A673 (cell line): ENCODE measurements at regions not wholly inside any gene's neighbourhood (a gene's known extent, or its start where the extent isn't known, plus 50 kb on each side); places are given as distances from the start of the nearest gene placed in this dataset.

Source experiments
- CTCF ChIP-seq: fragments of 300-800, 200-600 bp; sonication (generic); conservative IDR thresholded peaks from 2 replicates; pipeline ENCODE4 v1.5.1; 2017; ENCODE audit warnings: low read depth, mild to moderate bottlenecking, antibody characterized with exemption, low read length, moderate library complexity, mixed read lengths
- EZH2 ChIP-seq: fragments of 200-600 bp; sonication (generic); IDR thresholded peaks from 2 replicates; pipeline ENCODE4 v1.6.1; 2017; ENCODE audit warnings: borderline replicate concordance, low read depth, mild to moderate bottlenecking, mixed read lengths, antibody characterized with exemption, low read length; ENCODE audit not compliant: poor library complexity, severe bottlenecking

GRCh38 chr5:121668635-121669034 lies 183.0 kb upstream of the FTMT start:
- TF ChIP-seq CTCF (no peak), EZH2 (no peak)
